Hypothalamus (tissue), 51 donors: ENCODE measurements at regions not wholly inside any gene's neighbourhood (a gene's known extent, or its start where the extent isn't known, plus 50 kb on each side); places are given as distances from the start of the nearest gene placed in this dataset.

ENCODE experiments used
- DNase-seq, 51 donors: peaks; one replicate each; lab custom pipeline; 2025; lab: John Stamatoyannopoulos, UW

DNA sequence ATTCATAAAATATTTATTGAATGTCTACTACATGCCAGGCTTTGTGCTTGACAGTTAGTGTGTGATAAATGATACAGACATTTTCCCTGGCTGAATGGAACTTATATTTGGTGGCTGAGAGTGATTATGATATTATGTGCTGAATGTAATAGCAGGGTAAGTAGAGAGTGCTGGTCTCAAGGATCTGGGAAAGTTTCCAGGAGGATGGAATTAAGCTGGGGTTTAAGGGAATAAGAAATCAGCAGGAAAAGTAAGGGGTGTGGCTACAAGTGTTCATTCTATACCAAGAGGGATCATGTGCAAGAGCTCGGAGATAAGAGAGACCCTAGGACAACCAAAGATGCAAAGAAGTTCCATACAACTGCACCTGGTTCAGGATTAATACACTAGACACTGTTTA, 500.1 kb upstream of the CFAP20DC start:
- no peak for DNase-seq

DNA sequence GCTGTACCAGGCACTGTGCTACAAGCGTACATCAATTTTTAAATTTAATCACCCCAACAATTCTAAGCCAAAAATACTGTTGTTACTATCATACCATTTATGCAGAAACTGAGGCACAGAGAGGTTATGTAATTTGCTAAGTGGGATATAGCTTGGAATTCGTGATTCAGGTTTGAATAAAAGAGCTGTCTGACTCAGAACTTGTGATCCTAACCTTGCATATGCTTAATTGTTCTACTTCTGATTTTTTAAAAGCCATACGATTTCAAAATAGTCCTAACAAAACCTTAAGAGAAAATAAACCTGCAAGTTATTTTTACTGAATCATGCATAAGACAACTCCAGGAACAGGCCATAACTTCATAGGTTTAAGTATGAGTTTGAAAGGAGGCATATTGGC, 498.0 kb upstream of the CFAP20DC start:
- peak in 1 of 51 donors; percentile 49 for DNase-seq

DNA sequence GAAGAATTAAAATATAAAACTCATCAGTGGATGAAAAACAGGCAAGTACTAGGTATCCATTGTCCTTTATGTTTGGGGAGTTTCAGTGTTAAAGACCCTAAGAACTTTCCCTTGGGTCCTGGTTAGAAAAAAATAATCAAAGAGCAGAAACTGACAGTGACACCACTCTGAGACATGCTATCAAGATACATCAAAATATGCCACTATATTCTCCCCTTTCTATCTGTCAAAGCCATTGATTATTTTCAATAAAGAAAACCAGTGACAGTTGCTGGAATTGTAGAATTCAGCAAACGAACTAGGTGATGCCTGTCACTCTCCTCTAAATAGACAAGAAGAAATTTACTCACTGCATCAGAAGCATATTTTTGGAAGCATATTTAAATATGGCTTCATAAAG, 496.7 kb upstream of the CFAP20DC start:
- DNase-seq: no peak

DNA sequence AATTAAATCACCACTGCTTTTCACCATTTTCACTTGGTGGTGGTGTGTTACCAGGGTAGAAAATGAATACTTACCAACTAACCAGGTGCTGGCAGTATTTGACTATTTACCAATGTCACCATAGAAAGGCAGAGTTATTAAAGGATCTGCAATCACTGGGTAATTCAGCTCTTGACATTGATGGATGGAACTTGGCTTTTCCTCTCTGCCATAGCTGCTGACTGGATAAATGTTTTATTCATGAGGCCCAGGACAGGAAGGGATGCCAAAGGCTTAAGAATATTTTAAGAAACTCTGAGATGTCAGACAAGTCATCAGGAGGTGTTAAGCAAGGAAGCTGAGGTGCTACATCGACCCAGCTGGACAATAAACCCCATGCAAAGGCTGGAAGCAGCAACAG, 495.5 kb upstream of the CFAP20DC start:
- DNase-seq: no peak

DNA sequence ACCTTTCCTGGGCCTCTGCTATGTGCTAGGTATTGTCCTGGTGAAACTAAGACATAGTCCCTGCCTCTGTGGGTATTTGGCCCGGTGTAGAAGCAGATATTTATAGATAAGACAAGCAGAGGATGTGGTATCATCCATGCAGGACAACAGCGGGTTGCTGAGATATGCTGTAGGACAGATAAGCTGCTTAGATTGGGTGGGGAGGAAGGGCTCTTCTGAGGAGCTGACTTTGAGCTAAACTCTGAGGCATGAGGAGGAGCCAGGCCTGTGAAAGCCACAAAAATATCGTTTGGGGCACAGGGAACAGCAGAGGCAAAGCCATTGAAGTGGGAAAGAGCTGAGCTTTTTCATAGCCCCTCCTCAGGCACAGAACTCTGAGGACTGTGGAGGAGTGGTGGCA, 492.5 kb upstream of the CFAP20DC start:
- no peak for DNase-seq

DNA sequence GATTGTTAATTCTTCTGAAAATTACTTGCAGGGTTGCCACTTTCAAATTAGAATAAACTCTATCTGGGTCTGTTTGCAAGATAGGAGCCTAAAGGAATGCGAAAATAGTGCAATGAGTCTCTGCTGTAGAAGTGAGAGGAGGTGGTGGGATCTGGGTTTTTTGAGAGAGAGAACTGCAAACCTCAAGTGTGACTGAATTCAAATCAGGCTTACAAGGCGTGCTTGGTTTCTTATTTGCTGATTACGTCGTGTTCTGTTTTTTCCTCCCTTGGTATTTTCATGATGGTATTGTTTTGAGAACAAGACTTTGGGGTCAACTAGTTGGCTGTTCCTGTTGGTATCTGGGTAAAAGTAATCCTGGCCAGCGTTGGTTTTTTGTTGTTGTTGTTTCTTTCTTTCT, 490.9 kb upstream of the CFAP20DC start:
- no peak for DNase-seq

DNA sequence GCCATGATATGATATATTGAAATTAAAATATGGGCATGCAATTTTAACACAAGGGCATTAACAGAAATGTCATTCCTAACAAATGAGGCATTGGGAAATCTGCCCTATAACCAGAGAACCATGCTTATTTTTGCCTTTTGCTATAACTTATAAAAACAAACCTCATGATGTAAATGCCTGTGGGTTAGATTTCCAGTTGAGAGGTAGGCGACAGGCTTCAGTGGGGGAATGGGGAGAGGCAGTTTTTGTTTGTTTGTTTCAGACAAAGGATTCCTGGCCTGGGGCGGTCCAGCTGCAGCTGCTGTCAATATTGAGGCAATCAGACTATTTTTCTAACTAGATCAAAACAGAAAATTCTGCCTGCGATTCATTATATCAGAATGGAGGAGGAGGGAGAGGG, 490.4 kb upstream of the CFAP20DC start:
- DNase-seq: no peak

DNA sequence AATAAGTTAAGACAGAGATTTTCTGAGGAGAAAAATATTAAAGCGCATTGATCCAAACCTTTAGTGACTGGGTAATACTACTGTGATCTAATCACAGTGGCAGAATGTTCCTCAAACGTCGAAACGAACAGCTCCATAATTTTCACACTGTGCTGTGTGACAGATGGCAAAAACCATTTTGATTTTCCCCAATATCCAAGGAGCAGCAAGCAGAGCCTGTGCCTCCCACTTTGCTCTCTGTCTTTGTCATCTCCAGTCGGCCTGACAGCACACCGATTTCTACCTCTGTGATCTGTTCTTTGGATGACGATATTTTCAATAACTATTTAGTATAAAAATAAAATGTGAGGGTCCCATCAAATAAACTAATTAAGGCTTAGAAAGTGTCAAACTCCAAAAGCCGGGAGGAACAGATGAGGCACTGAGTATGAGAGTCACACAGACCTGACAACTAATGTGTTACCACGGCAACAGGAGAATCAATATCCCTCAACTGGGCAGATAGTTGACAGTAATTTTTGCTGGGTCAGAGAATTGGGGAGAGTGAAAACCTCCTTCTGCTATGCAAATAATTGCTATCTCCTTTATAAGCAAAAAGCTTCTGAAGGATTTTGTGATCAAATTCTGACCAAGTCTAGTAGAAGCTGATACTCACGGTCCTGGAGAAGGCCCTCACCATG, 489.1 kb upstream of the CFAP20DC start:
- DNase-seq: no peak

DNA sequence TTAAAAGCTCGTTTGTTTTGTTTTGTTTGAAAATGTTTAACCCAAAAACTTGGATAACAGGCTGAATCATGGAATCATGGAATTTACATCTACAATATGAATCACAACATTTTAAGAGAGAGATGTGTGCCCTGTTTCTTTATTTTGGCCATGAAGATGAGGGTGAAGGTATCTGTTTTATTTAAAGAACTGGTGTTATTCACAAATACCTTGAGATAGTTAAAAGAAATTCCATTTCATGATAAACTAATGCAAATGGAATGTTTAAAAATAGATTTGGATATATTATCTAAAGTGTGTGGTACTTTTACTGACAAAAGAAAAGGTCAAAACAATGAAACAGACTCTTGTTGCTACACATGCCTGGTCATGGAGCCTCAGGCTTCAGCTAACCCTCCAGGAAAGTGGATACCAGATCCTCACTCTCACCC, 486.0 kb upstream of the CFAP20DC start:
- no peak for DNase-seq

DNA sequence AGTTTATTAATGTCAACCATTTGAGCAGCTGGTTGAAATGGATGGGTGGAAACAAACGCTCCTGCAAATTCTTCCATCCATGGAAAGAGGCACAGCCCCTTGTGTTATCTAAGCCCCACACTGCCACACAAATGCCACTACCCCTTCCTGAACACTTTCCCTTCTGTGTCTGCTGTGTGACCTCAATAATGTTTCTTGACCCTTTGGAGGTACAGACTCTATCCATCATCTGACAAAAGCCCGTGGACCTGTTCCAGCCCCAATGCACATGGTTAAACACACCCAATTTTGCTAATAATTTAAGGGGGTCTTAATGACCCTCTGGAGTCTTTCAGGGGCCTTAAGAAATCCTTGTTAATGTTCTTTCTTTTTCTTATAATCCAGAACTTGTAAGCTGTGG, 482.2 kb upstream of the CFAP20DC start:
- DNase-seq: no peak

DNA sequence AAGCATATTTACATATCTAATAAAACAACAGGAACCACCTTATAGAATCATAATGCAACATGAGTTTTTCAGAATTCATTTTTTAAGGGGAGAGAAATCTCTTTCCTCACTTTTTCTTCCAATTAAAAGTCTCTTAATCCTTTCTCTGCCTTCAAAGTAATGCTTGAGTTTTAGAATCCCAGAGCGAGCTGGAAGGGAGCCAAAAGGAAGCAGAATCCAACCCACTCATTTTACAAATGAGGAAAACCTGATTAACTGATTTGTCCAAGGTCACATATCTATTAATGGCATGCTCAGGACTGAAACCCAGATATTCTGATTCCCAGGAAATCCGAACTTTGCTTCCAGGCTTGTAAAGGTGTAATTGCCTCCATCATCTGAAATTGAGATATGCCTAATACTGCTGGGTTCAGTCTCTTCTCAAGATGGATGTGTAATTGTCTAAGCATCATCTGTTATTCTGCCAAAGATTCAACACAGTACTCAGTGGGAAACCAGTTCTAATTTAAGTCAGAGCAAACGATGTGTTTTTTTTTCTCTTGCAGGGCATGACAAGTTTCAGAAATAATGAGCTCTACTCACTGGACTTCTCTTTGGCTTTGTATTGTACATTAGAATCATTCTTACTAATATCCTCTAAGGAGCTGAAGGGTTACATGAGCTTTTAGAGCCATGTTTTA, 481.4 kb upstream of the CFAP20DC start:
- no peak for DNase-seq

DNA sequence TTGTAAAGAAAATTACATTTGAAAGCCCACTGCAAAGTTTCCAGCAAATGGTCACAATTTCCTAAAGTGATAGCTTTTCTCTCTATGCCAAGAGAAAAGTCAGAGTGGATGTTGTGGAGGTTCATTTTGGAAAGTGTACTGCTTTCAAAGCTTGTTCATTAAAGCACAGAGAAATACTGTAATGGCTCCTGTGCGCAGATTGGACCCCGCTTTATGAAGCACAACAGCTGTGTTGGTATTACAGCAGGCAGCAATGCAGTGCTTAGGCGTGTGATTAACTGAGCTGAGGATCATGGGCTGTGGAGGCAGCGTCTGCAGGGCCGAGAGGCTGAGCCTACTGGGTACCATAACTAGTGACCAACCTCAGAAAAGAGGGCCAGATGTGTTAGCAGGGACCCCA, 478.4 kb upstream of the CFAP20DC start:
- no peak for DNase-seq

DNA sequence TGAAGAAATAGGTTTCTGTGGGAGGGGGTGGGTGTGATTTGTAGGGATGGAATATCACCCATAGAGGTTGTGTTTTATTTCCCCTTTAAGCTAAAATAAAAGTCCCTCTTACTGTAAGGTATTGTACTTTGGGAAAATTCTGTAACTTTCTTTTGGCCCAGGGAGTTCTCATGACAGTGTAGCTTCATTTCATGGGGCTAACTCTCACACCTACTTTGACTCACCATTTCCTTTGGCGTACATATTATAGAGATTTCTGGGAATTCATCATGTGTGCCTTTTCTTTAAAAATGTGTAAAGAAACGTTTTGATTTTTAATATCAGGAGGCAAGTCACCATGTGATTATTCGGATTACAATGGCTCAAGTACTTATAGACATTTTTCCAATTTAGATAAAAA, 477.7 kb upstream of the CFAP20DC start:
- DNase-seq: no peak

DNA sequence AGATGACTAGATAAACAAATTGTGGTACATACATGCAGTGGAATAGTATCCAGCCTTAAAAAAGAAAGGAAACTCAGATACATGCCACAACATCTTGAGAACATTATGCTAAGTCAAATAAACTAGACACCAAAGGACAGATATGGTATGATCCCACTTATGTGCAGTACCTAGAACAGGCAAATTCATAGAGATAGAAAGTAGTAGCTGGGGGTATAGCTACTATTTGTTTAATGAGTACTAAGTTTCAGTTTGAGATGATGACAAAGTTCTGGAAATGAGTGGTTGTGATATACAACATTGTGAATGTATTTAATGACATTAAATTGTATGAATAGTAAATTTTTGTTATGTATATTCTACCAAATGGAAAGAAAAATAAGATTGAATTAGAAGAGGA, 477.2 kb upstream of the CFAP20DC start:
- no peak for DNase-seq

DNA sequence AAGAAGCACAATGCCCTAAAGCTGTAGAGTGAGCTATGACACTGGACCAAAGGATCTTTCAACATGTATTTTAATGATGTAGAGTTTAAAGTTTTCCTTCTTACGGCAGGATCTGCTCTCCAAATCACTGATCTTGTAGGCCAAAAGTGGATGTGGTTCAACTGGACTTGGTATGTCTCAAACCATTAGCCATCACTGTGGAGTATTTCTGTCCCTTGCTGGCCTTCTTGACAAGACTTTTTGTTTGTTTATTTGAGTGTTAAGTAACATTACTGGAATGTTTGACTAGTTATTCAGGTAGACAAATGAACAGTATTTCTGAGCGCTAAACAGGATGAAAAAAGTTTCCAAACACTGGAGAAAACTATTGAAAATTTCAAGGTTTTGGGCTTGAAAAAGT, 472.7 kb upstream of the CFAP20DC start:
- no peak for DNase-seq

DNA sequence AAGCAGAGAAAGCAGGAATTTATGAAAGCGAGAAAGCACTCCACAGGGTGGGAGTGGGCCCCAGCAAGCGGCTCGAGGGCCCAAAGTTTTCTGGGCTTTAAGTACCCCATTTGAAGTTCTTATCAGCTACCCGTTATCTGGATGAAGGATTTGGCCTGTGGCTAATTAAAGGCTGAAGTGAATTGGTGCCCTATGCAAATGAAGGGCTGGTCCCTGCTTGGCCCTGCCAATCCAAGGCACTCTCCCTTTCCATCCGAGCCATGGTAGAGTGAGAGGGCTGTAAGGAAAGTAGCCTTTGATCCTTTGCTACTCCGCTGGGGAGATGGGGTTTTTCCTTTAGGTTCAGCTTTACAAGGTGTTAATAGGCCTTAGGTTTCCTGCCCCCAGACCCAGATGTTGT, 469.3 kb upstream of the CFAP20DC start:
- no peak for DNase-seq

DNA sequence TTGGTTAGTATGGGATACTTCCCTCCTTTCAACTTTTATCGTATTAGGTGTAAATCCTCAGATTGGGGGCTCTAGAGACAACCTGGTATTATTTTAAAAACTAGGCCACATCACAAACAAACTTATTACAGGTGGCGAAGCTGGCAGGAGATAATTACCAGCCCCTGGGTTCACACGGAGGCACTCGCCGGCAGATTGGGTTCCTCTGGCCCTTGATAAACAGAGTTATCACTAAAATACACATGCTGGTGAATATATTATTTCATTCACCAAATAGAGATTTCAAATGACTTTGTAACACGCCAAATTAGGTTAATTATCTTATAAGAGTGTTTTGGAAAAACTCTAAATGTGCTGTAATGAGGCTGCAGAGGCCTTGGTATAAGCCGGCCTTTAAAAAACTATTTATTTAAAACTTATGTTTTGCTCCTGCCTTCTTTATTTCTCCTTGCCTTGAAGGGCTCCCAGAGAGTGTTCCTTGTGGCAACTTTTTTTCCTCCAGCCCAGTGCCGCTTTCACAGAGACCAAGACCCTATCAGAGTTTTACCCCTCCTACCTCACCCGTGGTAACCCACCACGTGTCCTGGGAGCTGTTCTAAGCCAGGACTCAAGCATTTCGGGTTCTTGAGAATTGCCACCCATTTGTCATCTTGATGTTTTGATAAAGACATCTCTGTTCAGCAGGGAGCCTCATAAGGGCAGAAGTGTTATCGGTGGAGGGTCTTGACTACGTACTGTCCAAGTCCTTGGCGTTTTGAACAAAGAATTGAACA, 468.6 kb upstream of the CFAP20DC start:
- no peak for DNase-seq

DNA sequence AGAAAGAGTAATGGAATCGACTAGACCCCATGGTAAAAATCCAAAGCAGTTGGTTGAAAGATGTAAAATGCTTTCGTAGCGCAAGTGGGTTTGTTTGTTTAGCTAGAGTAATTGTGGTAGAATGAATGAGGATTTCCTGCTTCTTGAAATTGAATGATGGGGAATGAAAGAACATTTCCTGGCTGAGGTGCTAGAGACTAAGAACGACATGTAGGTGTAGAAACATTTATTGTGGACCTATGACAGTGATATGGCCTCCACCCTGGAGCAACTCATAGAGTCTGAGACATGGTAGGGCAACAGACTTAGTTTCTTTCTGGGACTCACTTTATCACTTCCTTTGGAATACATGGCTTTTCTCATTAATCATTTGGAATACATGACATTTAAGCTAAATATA, 467.6 kb upstream of the CFAP20DC start:
- DNase-seq: no peak

DNA sequence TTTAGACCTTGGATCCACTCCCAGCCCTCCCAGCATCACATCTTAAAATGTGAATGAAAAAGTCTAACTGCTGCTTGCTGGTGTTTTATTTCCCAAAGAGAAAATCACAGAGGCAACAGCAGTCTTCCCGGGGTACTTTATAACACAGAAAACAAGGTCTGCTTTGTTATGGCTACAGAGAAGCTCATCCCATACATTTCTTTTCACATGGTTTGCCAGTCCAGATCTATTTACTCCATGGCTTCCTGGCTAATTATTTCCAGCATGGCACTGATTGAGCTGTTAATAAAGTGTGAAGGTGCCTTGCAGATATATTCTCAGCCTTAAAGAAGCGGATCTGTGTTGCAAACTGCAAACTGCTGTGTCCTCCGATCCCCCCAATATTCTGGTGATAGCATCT, 466.1 kb upstream of the CFAP20DC start:
- DNase-seq: no peak

DNA sequence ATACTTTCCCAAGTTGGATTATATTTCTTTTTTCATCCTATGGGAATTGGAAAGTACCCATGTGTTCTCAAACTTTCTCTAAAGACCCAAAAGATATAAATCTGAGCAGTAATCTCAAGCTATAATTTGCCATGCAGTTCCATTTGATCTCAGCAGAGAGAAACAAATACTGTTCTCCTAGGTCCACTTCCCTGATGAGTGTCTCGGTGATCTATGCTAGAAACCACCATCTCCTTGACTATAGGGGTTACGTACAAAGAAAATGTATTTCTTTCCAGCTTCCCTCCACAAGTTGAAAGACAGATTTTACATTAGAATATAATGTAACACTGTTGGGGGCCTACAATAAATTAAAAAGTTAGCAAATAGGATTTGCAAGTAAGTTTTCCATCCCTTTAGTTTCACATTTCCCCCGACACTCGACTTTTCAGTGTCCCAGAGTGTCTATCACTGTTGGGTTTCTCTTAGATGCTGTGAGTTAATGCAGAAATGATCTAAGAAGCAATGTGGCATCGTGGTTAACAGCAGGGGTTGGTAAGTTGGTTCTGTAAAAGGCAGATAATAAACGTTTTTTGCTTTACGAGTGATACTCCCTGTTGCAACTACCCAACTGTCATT, 465.1 kb upstream of the CFAP20DC start:
- no peak for DNase-seq

DNA sequence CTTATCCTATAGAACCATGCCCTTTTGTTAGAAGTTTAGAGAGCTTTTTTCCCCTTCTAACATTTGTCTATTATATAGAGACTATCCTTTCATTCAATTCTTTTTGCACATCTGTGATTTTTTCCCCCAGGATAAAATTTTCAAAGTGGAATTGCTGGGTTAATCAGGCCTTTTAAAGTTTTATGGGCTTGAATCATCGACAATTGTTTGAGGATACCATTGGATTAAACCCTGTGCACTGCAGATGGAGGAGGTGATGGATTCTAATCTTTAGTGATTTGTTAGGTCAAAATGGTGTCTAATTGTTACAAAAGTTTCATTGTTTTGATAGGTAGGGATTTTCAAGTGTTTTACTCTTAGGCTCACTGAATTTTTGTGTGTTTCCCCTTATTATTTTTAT, 463.7 kb upstream of the CFAP20DC start:
- DNase-seq: no peak

DNA sequence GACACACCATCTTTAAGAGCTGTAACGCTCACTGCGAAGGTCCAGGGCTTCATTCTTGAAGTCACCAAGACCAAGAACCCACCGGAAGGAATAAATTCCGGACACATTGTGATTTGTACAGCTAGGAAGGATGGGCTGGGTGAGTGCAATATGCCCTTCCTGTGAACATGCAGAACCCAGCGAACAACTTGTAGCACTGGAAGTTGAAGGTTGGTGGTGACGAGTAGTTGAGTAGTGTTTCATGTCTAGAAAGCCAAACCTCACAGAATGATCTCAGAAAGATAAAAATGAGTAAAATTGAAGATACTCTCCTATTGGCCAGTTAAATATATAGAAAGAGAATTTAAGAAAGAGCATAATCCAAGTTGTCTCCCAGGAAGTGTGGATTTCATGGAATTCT, 462.2 kb upstream of the CFAP20DC start:
- DNase-seq: no peak
